ENCODE measurements at regions not wholly inside any gene's neighbourhood (a gene's known extent, or its start where the extent isn't known, plus 50 kb on each side); places are given as distances from the start of the nearest gene placed in this dataset.
"Not testable (repeated sequence)": the region's sequence is repeated elsewhere in the genome, so short reads cannot be mapped to it uniquely, and the experiment has no call there.

- no peak for DNase-seq
Observed at GRCh38 chr12:47478426-47478825, 227.4 kb downstream of the RPAP3 start.

- no peak for DNase-seq
Observed at GRCh38 chr12:47473091-47473490, 232.7 kb downstream of the RPAP3 start.

DNA sequence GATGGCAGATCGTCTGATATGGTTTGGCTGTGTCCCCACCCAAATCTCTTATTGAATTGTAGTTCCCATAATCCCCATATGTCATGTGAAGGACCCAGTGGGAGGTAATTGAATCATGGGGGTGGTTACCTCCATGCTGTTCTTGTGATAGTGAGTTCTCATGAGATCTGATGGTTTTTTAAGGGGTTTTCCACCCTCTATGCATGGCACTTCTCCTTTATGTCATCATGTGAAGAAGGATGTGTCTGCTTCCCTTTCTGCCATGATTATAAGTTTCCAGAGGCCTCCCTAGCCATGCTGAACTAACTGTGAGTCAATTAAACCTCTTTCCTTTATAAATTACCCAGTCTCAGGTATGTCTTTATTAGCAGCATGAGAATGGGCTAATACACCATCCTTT lies 235.5 kb downstream of the RPAP3 start:
- not testable (repeated sequence) for DNase-seq

GRCh38 chr12:47463918-47464317 lies 241.9 kb downstream of the RPAP3 start:
- not testable (repeated sequence) for DNase-seq

DNA sequence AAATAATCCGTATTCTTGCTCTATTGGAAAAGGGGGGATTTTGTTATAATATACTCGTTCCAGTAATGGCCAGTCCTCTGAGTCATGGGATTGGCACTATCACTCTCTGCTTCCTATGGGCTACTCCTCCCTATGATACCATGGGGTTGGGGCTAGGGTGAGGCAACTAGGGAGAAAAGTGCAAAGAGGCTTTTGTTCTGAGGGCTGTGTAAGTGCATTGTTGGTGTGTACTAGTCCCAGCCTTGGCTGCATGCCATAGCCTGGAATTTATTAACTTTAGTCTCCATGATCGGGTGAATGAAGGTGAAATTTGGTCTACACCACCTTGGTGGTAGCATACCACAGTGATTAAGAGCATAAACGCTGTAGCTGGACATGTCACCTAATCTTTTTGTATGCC lies 247.6 kb downstream of the RPAP3 start:
- peak; percentile 44 for DNase-seq

DNA sequence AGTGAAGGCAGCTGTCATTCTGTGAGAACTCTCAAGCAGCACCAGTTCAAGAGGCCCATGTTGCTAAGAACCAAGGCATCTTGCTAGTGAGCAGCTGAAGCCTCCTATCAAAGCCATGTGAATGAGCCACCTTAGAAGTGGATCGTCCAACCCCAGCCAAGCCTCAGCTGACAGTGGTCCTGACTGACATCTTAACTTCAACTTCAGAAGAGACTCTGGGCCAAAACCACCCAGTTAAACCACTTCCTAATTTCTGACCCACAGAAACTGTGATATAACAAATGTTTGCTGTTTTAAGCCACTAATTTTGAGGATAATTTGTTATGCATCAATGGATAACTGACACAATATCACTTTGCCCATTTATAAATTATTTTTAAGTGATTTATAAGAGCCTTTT lies 256.0 kb downstream of the RPAP3 start:
- no peak for DNase-seq

DNA sequence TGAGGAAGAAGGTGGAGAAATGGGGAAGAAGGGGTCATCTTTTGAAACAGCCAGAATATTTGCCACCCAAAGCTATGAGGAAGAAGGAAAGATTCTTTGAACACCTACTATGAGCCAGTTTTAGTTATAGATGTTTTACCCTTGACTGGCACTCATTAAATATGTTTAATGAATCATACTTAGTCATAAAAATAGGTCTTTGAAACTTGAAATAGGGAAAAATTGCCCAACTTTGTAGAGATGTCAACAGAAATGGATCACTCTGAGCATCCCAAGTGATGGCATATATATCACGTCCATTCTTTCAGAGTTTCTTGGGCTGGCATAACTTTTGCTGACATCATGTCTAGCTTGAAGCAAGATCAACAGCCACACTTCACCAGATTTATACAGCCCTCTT lies 263.5 kb downstream of the RPAP3 start:
- no peak for DNase-seq

DNA sequence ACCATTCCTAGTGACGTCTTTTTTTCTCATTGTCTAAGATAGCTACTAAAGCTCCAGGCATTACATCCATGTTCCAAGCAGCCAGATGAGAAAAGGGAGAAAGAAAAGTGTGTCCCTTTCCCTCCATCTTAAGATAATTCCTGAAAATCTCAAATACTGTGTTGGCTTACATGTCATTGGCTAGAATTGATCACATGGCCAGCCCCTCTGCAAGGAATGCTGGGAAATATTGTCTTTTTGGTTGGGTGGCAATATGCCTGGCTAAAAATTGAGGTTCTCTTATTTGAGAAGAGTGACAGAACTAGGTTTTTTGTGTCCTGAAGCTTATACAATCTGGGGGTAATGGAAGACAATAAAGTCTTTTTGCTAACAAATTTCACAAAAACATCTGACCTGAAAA lies 264.3 kb downstream of the RPAP3 start:
- DNase-seq = no peak

DNA sequence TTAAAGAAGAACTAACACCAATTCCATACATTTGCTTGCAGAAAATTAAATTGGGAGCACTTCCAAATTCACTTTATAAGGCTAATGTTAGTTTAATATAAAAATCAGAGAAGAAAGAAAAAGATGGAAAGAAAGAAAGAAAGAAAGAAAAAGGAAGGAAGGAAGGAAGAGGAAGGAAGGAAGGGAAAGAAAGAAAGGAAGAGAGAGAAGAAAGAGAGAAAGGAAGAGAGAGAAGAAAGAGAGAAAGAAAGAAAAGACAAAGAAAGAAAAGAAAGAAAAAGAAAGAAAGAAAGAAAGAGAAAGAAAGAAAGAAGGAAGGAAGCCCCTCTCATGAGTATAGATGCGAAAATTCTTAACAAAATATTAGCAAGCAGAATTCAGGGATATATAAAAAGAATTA lies 267.7 kb downstream of the RPAP3 start:
- no peak for DNase-seq

DNA sequence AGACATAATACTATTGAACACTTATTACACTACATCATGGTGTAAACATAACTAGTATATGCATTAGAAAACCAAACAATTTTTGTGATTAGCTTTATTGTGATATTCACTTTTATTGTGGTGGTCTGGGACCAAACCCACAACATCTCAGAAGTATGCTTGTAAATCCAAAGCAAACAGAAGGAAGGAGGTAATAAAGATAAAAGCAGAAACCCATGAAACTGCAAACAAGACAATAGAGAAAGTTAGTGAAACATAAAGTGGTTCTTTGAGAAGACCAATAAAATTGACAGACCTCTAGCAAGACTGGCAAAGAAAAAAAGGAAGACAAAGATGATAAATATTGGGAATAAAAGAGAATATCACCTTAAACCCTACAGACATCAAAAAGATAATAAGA lies 268.3 kb downstream of the RPAP3 start:
- no peak for DNase-seq

DNA sequence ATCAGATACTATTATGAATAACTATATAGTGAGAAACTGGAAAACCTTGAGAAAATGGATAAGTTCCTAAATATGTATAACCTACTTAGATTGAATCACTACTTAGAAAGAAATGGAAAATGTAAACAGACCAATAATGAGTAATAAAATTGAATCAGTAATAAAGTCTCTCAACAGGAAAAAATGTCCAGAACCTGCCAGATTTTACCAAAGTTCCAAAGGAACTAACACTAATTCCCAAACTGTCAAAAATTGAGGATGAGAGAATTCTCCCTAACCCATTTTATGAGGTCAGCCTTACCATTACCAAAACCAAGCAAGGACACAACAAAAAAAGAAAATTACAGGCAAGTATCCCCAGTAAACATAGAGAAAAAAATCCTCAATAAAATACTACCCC lies 272.0 kb downstream of the RPAP3 start:
- DNase-seq = no peak

DNA sequence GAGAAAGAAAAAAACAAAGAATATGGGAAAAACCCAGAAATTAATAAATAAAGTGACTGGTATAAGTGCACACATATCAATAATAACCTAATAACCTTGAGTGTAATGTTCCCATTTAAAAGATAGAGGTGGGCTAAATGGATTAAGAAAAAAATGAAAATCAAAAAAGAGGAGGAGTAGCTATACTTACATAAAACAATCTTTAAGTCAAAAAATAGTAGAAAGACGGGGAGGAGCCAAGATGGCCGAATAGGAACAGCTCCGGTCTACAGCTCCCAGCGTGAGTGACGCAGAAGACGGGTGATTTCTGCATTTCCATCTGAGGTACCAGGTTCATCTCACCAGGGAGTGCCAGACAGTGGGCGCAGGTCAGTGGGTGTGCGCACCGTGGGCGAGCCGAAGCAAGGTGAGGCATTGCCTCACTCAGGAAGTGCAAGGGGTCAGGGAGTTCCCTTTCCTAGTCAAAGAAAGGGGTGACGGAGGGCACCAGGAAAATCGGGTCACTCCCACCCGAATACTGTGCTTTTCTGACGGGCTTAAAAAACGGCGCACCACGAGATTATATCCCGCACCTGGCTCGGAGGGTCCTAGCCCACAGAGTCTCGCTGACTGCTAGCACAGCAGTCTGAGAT lies 279.0 kb downstream of the RPAP3 start:
- not testable (repeated sequence) for DNase-seq

- no peak for DNase-seq
Observed at GRCh38 chr12:47422611-47423010, 283.2 kb downstream of the RPAP3 start.

DNA sequence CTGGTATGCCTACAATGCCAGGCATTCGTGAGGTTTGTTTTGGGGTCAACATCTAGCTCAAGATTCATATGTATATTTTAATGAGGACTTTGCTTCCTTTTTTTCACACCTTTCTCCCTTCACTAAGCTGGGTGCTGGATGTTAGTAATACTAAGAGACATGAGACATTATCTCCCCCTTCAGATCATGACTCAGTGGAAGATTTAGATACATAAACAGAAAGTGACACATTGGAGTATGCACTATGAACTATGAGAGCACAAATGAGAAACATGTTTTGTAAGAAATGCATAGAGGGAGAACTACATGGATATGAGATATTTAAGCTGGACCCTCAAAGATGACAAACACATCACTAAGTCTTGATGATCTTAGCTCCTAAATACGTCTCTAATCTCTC lies 286.3 kb downstream of the RPAP3 start:
- no peak for DNase-seq

GRCh38 chr12:47417955-47418354 lies 287.9 kb downstream of the RPAP3 start:
- DNase-seq = no peak

DNA sequence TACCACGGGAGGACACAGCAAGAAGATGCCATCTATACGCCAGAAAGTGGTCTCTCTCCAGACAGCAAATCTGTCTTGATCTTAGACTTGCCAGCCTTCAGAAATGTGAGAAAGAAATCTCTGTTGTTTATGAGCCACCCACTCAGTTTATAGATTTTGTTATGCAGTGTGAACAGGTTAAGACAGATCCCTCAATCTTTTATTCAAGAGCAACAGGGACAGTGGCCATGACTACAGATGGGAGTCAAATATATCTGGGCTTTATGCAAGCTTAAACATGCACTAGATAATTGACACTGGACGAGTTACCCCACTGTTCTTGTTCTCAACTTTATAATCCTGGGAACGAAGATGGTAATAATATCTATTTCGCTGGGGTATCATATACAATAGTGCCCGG lies 288.7 kb downstream of the RPAP3 start:
- no peak for DNase-seq

DNA sequence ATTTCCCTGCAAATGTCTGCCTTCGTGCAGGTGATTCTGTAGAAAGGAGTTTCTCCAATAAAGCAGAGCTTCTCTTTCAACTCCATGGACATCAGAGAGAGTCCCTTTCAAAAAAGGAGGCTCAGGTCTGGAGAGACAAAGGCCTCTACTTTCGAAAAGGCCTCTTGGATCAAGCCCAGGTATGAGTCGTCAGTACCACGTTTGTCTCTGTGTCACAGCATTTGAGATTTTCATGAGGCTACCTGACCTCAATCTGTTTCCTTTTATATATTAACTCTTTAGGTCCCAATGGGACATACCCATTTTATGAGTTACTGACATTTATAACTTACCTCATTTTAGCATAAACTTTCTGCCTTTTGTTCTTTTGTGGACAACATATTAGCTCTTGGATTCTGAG lies 290.8 kb downstream of the RPAP3 start:
- DNase-seq = no peak

- no peak for DNase-seq
Observed at GRCh38 chr12:47414511-47414910, 291.3 kb downstream of the RPAP3 start.

DNA sequence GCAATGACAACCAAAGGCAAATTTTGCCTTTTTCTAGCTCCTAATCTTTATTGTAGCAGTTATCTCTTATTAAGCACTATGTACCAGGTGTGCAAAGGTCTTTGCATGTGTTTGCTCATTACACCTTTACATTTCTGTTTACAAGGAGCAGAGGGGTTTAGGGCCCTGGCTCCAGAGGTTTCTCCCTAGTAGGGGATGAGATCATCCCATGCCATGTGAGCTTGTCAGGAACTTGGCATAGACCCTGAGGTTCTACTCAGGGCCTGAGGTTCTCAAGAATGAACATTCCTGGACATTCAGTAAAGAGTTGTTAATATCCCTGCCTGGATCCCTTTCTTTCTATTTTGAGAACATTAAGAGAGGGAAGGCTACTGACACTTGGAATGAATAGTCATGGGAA lies 292.0 kb downstream of the RPAP3 start:
- no peak for DNase-seq

GRCh38 chr12:47412601-47413236 lies 293.1 kb downstream of the RPAP3 start:
- no peak for DNase-seq

DNA sequence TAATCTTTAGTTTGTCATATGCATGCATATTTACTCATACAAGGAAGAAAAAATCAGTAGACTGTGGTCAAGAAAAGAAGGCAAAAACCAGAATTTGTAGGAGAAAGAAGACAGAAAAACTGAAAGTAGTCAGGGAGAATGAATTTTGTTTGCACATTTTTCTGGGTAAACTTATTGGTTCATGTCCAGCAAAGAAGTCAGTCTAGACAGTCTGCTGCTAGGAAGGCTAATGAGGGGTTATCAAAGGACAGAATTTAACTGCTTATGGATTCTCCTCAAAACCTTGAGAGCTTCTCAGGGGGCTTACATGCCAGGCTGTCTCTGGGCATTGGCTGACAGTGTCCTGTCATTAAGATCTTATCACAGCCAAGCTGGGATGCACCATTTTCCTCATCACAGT lies 293.9 kb downstream of the RPAP3 start:
- no peak for DNase-seq

- no peak for DNase-seq
Observed at GRCh38 chr12:47410862-47411261, 295.0 kb downstream of the RPAP3 start.

DNA sequence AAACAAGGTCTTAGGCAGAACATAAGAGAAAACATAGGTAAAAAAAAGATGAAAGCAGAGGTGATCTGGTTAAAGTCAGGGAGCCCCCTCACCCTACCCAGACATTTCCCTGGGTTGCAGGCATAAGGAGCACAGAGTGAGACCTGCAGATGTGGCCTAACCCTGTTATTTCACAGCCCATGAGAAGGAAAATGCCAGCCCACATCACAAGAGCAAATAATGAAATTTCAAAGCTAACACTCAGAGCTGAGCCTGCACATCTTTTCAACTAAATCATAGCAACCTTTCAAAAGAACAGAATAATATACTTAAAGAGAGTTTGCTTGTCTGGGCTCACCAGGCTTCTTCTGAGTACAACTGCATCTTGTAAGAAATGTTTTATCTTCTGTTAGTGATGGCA lies 295.4 kb downstream of the RPAP3 start:
- no peak for DNase-seq

DNA sequence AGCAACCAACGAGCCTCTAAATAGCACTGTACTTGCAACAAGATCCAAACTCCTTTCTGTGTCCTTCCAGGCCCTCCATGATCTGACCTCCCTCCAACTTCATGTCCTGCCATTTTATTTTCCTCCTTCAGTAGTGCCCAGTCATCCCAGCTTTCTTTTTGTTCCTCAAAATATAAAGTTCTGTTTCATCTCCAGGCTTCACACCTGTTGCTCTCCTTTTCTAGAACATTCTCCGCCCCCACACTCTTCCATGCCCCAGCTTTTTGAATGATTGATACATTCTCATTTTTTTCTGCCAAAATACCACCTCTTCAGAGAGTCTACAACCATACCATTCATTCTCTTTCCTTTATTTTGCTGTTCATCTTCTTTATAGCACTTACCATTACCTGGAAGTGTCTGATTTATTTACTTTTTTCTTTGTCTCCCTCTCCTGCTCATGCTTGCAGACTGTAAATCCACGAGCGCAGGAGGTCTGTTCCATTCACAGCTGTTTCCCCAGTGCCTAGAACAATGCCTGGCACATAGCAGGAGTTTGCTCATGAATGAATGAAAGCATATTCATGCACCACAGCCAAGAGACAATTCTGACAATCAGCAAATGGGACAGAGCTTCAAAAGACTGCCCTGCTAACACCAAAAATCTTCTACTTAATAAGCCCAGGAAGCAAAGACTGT lies 296.4 kb downstream of the RPAP3 start:
- no peak for DNase-seq
